ENCODE measurements at regions not wholly inside any gene's neighbourhood (a gene's known extent, or its start where the extent isn't known, plus 50 kb on each side); places are given as distances from the start of the nearest gene placed in this dataset.

DNA sequence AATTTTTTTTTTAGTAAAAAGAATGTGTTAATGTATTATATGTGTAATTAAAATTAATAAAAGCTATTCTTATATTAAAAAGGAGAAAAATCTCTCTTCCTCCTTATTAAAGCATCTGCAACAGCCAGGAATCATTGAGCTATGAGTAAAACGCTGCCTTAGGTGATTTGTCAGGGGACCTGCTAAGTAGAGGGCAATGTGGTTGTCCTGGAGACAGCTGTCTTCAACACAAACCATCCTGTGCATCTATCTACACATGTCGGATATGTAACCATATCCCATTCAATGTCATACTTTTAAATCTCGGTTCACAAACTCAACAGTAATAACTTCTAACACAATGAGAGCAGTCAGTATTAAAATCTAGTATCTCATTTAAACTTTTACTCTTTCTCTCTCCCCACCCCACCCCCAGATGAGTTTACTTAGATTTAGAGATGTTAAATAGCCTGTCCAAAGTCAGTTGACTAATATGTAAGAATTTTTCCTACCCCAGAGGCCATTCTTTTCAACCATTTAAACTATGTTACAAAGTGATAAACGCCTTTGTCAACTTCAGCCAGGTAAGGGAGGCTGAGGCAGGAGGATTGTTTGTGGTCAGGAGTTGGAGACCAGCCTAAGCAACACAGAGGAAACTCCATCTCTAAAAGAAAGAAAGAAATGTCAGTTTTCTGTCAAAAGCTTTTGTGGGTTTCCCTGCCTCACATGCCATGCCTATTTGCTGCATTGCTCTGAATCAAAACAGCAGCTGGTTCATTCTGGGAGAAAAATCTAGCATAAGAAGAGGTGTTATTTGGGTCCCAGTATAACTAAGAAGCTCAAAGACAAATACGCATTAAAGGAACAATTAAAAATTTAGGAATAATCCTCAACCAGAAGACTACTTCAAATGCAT, 413.7 kb upstream of the CCDC196 start:
- DNase-seq (ENCODE audit: low spot score), result no peak

DNA sequence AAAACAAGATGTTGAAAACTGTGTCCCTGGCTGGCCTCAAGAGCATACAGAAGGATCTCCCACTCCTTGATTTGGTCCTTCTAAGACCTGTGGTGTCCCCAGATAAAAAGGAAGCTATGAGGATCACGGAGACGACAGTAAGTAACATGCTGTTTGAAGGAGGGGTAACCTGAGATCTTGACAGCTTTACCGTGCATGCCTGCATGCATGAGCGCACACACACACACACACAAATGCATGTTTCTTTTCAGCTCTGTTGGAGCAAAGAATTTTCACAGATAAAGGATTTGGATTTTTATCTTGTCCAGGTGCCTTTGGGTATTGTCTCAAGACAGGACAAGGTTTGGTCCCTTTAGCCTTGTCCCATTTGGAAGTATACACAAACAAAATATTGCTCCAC, 411.6 kb upstream of the CCDC196 start:
- DNase-seq (ENCODE audit: low spot score), result no peak

DNA sequence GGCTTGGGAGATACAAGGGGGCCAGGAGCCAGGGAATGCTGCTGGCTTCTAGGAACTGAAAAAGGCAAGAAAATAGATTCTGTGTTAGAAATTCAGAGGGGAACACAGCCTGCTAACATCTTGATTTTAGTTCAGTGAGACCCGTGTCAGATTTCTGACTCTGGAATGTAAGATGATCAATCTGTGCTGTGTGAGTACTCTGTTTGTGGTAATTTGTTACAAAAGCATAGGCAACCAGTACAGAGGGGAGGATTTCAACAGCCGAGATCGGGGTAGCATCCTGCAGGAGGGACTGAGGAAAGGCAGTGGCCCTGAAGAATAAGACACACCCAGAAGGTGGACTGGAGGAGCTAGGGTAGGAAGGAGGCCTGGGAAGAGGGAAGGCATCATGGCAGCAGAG, 410.0 kb upstream of the CCDC196 start:
- DNase-seq (ENCODE audit: low spot score), result no peak

DNA sequence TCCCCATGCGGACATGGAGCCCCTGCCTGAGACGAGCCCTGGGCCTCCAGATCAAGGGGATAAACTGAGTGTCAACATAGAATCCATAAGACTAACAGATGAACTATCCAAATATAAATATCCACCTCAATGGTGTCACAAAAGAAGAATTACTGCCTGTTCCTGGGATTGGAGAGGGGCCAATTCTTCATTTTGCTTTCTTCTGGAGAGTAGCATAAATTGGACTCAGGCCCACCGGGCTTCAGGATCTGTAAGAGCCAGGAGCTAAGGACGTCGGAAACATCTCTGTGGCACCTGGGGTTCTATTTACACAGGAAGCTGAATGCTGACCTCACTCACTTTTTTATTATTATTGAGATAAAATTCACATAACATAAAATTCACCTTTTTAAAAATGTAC, 408.2 kb upstream of the CCDC196 start:
- DNase-seq (ENCODE audit: low spot score), result no peak

DNA sequence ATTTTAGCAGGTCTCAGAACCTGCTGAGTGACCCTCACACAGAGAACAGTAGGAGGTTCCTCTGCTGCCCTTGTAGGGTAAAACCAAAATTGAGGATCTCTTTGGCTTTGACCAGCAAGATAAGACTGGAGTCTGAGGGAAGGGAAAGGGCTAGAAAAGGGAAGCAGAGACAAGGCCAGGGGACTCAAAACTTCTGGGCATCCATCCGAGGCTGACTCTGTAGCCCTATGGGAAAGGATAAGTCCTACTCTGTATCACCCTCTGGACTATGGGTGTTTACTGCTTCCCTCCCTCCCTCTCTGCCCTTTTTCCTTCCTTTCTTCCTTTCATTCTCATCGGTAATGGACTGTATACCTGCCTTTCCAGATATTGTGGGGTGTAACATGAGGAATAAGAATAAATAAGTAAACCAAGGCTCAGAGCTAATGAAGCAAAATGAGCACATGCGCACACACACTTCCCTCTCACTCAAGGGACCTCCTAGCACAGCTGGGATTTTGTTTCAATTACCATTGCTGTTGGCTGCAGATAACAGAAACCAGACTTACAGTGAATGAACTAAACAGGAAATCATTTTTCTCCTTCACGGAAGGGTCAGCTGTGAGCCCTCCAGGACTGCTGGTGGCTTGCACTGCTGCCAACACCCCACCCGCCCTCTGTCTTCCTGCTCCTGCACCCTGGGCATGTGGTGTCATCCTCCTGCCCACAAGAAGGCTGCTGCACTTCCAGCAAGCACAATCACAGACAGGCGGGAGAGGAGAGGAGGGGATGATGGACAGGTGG, 404.4 kb upstream of the CCDC196 start:
- no peak for DNase-seq (ENCODE audit: low spot score)

DNA sequence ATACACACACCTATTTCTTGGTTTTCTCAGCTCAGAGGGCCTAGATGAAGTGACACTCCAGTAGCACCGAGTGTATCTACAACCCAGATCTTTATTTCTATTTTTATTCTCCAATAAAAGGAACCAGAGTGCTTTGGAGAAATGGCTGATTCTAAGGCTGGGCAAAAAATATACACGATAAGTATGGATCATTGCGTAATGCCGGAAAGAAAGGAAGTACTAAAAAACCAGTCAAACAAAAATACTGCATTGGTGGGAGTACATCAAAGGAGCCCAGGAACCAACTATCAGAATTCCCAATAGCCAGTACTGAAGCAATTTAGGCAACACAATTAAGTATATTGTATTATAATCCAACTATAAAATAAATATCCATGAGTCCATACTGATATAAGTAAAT, 400.9 kb upstream of the CCDC196 start:
- no peak for DNase-seq (ENCODE audit: low spot score)

DNA sequence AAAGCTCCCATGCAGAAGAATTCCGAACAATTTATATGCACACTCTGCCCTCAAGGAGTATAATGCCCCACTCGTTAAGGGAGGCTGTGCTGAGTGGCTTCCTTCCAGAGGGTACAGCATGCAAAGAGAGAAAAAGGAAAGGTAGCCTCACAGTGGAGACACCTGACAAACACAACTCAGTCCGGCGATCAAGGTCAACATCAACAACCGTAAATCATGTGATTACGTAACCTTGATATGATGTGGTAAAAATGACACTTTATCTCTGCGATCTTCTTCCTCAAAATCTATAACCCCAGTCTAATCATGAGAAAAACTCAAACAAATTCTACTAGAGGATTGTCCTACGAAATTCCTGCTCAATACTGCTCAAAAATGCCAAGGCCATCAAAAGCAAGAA, 400.5 kb upstream of the CCDC196 start:
- DNase-seq (ENCODE audit: low spot score), result no peak

DNA sequence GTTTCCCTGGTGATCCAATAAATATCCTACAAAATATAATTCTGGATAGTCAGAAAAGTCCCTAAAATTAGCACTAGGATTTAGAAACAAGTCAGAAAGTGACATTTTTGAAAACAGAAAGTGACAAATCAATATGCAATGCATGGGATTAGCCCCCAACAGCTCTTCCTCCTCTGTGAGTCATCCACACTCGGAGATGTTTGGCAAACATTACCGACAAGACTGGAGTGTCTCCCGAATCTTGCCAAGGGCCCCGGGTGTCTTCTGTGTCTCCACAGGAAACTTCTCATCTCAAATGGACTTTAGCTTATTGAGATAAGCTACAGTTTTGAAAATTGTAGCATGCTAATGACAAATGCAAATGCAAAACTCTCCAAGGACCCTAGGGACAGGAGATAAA, 398.9 kb upstream of the CCDC196 start:
- no peak for DNase-seq (ENCODE audit: low spot score)

DNA sequence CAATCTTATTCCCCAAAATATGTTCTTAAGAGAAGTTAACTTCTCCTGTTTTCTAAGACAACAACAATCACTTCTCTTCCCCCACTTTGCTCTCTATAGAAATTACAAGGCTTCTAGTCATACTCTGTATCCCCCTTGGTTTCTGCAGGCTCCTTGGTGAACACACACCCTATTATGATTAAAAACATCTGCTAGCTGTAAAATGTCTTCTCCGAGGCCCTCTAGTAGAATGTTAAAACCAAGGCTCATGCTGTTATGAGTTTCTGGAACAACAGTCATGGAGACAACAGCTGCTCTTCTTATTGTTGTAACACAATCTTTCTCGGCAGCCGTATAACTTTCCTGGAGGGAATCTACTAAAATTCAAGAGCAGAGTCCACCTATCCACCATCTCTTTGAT, 397.5 kb upstream of the CCDC196 start:
- DNase-seq (ENCODE audit: low spot score), result no peak

DNA sequence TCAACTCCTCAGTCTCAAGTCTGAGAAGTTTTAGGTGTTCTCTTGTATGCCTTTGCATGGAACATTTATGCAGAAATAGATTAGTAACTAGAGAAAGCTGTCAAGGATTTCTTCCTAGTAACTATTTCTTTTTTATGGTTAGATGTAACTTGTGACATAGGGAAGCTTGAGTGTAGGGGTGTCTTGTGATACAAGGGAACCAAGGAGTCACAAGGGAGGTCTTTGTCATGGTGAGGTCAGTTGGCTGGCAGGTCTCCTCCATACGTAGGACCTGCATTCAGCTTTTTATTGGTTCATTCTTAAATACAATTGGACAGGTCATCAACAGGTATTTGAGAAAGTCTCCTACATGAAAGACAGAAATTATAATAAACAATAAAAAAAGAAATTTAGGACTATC, 394.0 kb upstream of the CCDC196 start:
- no peak for DNase-seq (ENCODE audit: low spot score)

DNA sequence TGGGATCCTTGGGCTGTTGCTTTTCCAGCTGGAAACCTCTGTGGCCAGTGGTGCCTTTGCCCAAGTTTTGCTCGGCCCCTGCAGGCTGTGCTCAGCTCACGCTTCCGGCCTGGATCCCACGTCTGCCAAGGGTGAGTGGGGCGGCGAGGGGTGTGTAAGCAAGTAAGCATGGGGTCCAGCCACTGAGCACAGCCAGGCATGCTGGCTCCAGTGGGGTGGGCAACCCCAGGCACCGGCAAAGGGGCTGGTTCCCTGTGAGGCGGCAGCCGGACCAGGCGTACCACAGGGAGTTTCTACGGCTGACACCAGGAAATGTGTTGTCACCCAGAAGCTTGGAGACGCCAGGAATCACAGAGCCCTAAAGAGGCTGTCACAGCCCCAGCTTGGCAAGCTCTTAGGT, 393.4 kb upstream of the CCDC196 start:
- no peak for DNase-seq (ENCODE audit: low spot score)

DNA sequence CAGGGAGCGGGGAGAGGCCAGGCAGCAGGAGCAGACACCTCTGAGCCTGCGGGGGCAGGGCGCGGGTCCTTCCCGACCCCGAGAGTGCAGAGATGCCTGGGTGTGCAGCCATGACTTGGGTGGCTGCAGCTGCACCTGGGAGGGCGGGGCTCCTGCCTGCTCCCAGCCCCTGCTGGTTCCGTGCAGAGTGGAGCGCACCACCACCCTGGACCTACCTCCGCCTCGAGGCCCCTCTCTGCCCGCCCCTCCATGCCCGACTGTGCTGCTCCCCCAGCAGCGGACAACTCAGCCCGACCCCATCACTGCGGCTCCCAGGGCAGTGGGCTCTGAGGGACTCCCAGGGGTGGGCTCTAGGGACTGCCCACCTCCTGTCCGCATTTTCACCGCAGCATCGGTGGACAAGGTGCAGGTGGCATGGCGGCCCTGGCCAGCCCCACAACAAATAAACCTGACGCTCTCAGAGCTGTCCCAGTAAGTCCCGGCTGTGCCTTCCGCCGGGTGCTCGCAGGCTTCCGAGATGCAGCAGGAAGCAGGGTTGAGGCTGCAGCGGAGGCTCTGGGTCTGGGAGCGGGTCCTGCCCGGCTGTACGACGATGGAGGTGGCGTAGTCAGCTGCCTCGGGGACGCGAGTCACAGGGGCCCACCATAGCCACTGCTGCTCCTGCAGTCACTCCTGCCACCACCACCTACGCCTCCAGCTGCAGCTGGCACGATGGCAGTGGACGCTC, 392.0 kb upstream of the CCDC196 start:
- DNase-seq (ENCODE audit: low spot score), result no peak

DNA sequence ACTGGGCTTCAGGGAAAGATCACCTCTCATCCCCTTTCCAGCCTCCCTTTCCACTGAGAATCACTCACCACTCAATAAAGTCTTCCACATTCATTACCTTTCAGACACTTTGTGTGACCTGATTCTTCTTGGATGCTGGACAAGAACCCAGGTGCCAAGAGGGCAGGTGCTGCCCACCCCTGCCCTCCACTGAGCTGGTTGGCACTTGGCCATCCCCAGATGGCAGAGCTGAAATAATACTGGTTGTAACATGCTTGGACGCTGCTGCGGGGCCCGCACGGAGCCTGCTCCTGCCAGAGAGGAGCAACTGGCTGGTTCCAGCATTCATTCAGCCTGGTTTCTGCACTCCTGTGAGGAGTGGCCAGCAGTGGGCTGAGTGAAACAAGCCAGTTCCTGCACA, 386.7 kb upstream of the CCDC196 start:
- no peak for DNase-seq (ENCODE audit: low spot score)

DNA sequence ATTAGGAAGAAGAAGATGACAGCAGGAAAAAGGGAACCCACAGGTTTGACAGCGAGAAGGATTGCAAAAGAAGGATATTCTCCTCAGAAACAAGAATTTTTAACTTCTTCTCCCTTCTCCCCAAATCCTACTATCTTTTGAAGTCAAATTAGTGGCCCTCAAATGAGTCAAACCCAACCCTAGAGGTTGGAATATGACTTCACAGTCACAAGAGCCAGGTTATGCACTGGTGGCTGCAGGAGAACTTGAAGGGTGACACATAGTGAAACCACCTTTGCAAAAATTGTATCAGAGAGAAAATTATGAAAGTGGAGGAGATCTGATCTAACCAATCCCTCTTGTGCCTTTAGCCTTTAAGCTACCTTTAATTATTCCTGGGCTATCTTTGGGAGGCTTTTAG, 386.2 kb upstream of the CCDC196 start:
- DNase-seq (ENCODE audit: low spot score), result no peak

DNA sequence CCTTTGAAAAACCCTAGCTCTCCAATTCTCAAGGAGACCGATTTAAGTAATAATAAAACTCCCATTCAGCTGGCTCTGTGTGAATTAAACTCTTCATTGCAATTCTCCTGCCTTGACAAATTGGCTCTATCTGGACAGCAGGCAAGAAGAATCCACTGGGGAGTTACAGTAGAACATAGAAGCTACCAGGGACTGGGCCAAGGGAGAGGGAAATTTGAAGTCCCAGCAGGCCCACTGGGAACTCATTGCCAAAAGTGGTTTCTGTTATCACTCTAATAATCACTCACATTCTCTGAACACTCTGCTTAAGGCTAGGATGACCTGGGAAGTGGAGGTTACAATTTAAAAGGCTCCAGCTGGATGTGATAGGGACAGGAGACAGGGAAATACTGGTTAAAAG, 384.5 kb upstream of the CCDC196 start:
- no peak for DNase-seq (ENCODE audit: low spot score)

DNA sequence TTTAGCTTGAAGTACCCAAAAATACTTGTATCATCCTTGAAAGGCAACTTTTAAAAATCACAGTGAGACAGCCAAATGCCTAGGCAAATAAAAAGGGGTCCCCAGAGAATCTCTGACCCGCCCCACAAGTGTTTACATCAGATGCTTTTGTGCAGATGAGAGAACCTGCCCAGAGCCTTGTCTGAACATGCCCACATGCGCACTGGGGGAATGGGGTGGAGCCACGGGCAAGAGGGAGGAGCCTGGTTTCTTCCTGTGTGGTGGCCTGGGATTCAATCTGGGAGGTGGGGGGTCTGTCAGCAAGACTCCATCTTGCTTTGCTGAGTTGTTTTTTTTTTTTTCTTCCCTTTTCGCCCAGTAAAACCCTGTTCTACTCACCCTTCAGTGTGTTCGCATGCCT, 381.7 kb upstream of the CCDC196 start:
- DNase-seq (ENCODE audit: low spot score), result no peak

DNA sequence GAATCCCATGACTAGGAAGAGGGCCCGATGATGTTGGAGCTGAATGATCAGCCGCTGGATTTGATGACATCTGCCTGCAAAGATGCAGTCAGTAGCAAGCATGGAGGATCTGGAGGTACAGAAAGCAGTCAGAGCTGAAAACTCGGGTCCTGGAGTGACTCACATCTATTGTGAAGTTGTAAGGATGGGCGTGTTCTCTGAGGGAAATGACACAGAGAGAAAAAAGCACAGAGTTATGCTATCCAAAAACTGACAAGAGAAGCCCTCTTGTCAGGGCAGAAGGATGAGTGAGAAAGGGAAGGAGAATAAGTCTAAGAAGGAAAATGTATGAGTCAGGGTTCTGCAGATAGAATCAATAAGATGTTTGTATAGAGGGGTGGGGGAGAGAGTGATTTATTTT, 380.4 kb upstream of the CCDC196 start:
- DNase-seq (ENCODE audit: low spot score), result no peak

DNA sequence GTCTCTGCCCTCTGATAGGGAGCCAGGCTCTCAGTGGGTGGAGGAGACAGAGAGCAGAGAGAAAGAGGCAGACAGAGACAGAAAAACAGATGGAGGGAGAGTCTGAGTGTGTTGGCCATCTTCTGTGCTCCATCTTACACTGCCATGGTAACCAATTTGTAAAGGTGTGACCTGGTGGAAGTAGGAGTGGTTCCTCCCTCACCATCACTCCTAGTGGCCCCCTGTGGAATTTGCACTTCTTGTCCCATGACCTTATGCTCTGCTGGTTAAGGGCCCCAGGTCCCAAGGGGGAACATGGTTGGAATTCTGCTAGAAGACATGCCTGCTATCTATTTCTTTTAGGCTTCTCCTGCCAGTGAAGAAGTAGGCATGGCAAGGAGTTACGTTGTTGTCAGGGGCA, 376.7 kb upstream of the CCDC196 start:
- no peak for DNase-seq (ENCODE audit: low spot score)

DNA sequence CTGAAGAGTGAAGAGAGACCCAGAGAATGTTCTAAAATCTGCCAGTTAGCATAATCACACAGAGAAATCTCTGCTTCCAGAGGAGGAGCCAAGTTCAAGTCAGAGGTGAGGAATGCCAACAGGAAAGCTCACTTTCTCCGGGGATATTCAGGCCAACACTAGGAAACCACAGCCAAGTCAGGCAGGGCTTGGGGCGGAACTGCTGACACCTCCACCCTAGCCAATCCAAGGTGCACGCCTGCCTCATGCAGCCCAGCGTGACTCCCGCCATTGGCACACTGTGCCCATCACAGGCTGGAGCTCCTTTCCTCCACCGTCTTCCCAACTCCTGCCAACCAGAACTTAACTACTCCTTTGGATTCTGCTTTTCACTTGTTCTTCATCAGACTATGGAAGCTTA, 374.3 kb upstream of the CCDC196 start:
- no peak for DNase-seq (ENCODE audit: low spot score)

DNA sequence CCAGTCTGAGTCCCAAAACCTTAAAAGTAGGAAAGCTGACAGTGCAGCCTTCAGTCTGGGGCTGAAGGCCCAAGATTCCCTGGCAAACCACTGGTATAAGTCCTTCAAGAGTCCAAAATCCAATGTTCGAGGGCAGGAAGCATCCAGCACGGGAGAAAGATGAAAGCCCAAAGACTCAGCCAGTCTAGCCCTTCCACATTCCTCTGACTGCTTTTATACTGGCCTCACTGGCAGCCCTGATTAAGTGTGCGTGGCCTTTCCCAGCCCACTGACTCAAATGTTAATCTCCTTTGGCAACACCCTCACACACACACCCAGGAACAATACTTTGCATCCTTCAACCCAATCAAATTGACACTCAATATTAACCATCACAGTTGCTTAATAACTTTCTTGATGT, 372.1 kb upstream of the CCDC196 start:
- DNase-seq (ENCODE audit: low spot score), result no peak

DNA sequence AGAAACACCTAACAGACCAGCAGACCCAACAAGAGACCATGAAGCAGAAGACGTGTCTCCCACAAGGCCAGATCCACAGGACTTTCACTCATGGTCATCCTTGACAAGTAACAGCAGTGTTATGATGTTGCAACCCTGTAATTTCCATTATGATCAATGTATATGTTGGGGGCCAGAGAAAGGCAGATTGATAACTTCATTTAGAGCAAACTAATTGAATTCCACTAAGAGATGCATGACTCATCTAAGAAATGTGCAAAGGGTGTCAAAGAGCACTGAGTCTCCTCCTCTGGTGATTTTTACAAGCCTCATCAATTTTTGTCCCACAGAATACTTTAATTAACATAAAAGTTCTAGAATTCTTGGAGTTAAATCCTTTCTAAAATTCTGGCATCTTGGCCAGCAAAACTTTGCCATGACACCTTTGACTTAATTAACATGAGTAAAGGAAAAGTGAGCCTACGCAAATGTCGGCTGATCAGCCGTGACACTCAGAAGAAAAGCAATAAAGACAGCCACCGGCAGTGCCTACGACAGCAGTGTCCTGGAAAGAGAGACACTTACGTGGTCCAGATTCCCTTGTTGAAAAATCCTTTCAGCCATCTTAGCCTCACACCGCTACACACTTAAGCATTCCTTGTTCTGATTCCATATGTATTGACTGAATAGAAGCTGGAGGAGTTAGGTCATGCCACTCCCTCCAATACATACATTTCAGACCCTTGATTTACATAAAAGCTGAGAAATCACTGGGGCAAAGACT, 370.2 kb upstream of the CCDC196 start:
- DNase-seq (ENCODE audit: low spot score), result no peak

DNA sequence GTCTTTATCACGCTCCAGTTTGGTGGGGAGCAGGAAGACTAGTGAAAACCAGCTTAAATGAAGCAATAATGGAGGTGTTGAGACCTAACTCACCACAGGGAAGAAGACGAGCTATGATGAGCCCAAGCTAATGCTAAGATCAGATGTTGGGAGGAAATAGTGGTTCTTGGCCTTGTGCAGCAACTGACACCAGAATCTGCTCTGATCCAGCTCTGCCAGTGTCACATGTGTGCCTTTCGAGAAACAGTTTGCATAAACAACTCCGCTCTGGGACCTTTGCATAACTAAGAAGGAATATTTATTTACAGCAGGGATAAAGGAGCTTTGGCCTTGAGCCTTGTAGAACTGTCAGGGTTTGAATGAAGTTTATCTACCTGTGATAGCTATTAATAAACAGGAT, 369.4 kb upstream of the CCDC196 start:
- DNase-seq (ENCODE audit: low spot score), result no peak
